ENCODE measurements at regions not wholly inside any gene's neighbourhood (a gene's known extent, or its start where the extent isn't known, plus 50 kb on each side); places are given as distances from the start of the nearest gene placed in this dataset.

DNA sequence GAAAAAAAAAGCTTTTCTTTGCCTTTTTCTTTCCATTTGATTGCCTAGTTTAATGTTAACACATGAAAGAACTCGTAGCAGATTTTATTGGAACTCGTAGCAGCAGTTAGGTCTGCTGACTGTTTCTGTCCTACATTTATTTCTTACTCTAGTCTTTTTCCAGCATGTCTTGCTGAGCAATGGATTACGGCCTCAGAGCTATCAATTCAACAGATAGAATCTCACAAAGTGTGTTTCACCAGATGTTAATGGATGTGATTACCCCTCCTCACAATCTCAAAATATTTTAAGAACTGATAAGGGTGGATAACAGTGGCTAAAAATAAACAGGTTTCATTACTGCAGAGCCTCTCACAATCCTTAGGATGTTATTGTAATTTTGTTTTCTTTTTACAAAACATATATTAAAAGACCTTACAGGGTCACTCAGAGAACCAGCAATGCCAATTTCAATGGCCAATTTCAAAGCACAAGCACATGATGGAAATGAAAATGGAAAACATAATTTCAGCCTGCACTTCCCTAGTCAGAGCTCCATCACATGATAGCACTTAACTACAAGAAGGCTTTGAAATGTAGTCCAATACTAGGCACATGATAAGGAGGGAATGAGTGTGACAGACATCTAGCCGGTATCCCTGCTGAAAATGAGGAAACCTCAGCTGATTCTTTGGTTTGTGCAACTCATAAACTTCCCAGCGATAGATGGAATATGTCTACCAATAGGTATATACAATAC, 838.1 kb upstream of the SEMA6D start:
- no peak overlapping the region for H3K4me3 ChIP-seq (ENCODE audit: insufficient read depth, low read depth, low read length)
- no peaks in the 10 kb centered on the region for H3K27me3 ChIP-seq (ENCODE audit: control insufficient read depth, insufficient read depth, low read length)
- no peak for DNase-seq
- no peaks in the 10 kb centered on the region for H3K36me3 ChIP-seq (replicated peaks; ENCODE audit: control insufficient read depth, insufficient read depth, low read length)

DNA sequence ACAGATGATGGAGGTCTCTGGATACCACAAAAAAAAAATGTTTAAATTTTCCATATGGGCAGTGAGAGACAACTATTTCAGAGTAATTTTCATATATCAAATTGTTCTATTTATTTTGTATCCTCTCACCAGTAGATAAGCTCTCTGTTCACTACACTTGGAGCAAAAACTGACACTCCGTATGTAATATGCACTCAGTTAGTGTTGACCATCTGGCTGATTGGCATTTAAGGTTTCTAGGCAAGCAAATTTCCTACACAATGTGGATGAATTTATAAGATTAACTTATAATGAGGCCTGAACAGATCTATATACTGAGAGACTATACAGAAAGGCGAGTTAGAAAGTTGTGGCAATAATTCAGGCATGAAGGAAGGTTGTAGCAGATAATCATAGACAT, 836.5 kb upstream of the SEMA6D start:
- Histone ChIP-seq H3K4me3 (ENCODE audit: insufficient read depth, low read depth, low read length) (no peak overlapping the region), H3K36me3 (replicated peaks; ENCODE audit: control insufficient read depth, insufficient read depth, low read length) (no peaks in the 10 kb centered on the region), H3K27me3 (ENCODE audit: control insufficient read depth, insufficient read depth, low read length) (no peaks in the 10 kb centered on the region)
- no peak for DNase-seq

- Histone ChIP-seq H3K4me3 (ENCODE audit: insufficient read depth, low read depth, low read length) (no peak overlapping the region), H3K36me3 (replicated peaks; ENCODE audit: control insufficient read depth, insufficient read depth, low read length) (no peaks in the 10 kb centered on the region), H3K27me3 (ENCODE audit: control insufficient read depth, insufficient read depth, low read length) (no peaks in the 10 kb centered on the region)
- no peak for DNase-seq
Observed at GRCh38 chr15:46892621-46893160, 824.6 kb upstream of the SEMA6D start.

DNA sequence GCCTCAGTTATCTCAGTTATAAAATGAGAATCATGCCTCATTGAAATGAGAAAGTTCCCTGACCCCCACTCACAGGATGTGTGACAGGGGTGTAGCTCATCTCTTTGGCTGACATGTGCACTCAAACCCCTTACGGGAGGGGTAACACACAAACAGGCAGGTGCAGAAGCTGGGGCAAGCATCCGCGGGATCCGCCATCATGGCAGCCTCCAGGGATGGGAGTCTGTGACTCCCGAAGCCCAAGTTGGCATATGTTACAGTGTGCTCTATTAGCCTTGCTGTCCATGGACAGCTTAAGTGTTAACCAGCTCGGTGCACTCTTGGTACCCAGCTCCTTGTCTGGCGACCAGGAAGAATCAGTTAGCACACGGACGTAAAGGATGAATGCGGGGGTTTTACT, 822.7 kb upstream of the SEMA6D start:
- no peak for DNase-seq
- H3K36me3 ChIP-seq (replicated peaks; ENCODE audit: control insufficient read depth, insufficient read depth, low read length) = no peaks in the 10 kb centered on the region
- no peaks in the 10 kb centered on the region for H3K27me3 ChIP-seq (ENCODE audit: control insufficient read depth, insufficient read depth, low read length)

GRCh38 chr15:46897266-46897665, 820.0 kb upstream of the SEMA6D start:
- no peaks in the 10 kb centered on the region for H3K27me3 ChIP-seq (ENCODE audit: control insufficient read depth, insufficient read depth, low read length)
- no peak for DNase-seq
- no peaks in the 10 kb centered on the region for H3K36me3 ChIP-seq (replicated peaks; ENCODE audit: control insufficient read depth, insufficient read depth, low read length)
- H3K4me3 ChIP-seq (ENCODE audit: insufficient read depth, low read depth, low read length) = no peak overlapping the region

More for the DNA sequence above, 822.7 kb upstream of the SEMA6D start:
- no peak overlapping the region for H3K4me3 ChIP-seq (ENCODE audit: insufficient read depth, low read depth, low read length)

- H3K27me3 ChIP-seq (ENCODE audit: control insufficient read depth, insufficient read depth, low read length) = no peaks in the 10 kb centered on the region; the same call in 1 of the 2 replicates
- DNase-seq = no peak
Observed at GRCh38 chr15:46901001-46901400, 816.3 kb upstream of the SEMA6D start.

GRCh38 chr15:46917721-46918252, 799.5 kb upstream of the SEMA6D start:
- Histone ChIP-seq H3K4me3 (ENCODE audit: insufficient read depth, low read depth, low read length) (no peak overlapping the region), H3K27me3 (ENCODE audit: control insufficient read depth, insufficient read depth, low read length) (no peaks in the 10 kb centered on the region), H3K36me3 (replicated peaks; ENCODE audit: control insufficient read depth, insufficient read depth, low read length) (no peaks in the 10 kb centered on the region)
- no peak for DNase-seq

More at GRCh38 chr15:46901001-46901400, 816.3 kb upstream of the SEMA6D start:
- H3K4me3 ChIP-seq (ENCODE audit: insufficient read depth, low read depth, low read length) = no peak overlapping the region
- H3K36me3 ChIP-seq (replicated peaks; ENCODE audit: control insufficient read depth, insufficient read depth, low read length) = no peaks in the 10 kb centered on the region

- Histone ChIP-seq H3K4me3 (ENCODE audit: insufficient read depth, low read depth, low read length) (no peak overlapping the region), H3K36me3 (replicated peaks; ENCODE audit: control insufficient read depth, insufficient read depth, low read length) (no peaks in the 10 kb centered on the region), H3K27me3 (ENCODE audit: control insufficient read depth, insufficient read depth, low read length) (no peaks in the 10 kb centered on the region)
- no peak for DNase-seq
Observed at GRCh38 chr15:46918462-46919140, 798.7 kb upstream of the SEMA6D start.

GRCh38 chr15:46921891-46922290, 795.4 kb upstream of the SEMA6D start:
- DNase-seq = no peak
- Histone ChIP-seq H3K27me3 (ENCODE audit: control insufficient read depth, insufficient read depth, low read length) (no peaks in the 10 kb centered on the region), H3K4me3 (ENCODE audit: insufficient read depth, low read depth, low read length) (no peak overlapping the region), H3K36me3 (replicated peaks; ENCODE audit: control insufficient read depth, insufficient read depth, low read length) (no peaks in the 10 kb centered on the region)

DNA sequence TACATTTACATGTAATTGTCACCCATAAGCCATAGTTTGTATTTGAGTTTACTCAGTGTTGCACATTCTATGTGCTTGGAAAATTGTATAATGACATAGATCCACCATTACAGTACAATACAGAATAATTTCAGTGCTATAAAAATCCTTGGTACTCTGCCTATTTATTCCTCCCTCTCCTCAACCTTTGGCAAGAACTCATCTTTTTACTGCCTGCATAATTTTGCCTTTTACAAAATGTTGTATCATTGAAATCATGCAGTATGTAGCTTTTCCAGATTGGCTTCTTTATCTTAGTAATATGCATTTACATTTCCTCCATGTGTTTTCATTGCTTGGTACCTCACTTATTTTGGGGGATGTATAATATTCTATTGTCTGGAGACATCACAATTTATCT, 786.9 kb upstream of the SEMA6D start:
- Histone ChIP-seq H3K4me3 (ENCODE audit: insufficient read depth, low read depth, low read length) (no peak overlapping the region), H3K27me3 (ENCODE audit: control insufficient read depth, insufficient read depth, low read length) (no peaks in the 10 kb centered on the region), H3K36me3 (replicated peaks; ENCODE audit: control insufficient read depth, insufficient read depth, low read length) (no peaks in the 10 kb centered on the region)
- DNase-seq = no peak

DNA sequence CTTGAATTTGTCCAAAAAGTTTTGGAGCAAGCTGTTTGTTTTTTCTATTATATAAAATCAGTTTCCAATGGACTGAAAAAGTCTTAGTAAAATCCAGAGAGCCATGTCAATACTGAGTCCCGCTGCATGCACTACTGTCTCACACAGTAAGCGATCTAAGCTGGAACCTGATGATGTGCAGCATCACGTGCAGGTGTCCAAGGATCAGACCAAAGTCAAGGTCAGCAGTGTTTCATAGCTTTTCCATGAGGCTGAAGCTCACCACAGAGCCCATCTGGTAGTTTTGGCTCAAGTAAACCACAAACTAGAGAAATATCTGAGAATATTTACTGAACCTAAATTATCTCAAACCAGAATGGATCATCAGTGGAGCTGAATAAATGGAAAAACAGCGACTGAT, 784.0 kb upstream of the SEMA6D start:
- Histone ChIP-seq H3K36me3 (replicated peaks; ENCODE audit: control insufficient read depth, insufficient read depth, low read length) (no peaks in the 10 kb centered on the region), H3K27me3 (ENCODE audit: control insufficient read depth, insufficient read depth, low read length) (no peaks in the 10 kb centered on the region), H3K4me3 (ENCODE audit: insufficient read depth, low read depth, low read length) (no peak overlapping the region)
- no peak for DNase-seq

DNA sequence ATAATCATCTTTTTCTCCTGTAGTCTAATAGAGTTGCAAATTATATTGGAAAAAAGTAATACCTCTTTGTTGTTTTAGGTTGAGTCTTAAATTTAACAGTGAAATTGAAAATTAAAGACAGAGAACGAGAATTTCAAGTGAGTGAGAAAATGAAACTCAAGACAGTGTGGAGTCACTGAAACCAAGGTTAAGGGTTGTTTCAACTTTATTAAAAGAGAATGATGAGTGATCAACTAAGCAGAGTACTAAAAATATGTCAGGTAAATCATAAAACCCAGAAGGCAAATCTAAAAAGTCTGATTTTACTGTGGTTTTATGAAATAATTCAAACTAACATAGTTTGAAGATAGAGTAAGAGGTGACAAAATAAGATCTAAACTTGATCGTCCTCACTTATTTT, 782.5 kb upstream of the SEMA6D start:
- Histone ChIP-seq H3K36me3 (replicated peaks; ENCODE audit: control insufficient read depth, insufficient read depth, low read length) (no peaks in the 10 kb centered on the region), H3K4me3 (ENCODE audit: insufficient read depth, low read depth, low read length) (no peak overlapping the region), H3K27me3 (ENCODE audit: control insufficient read depth, insufficient read depth, low read length) (no peaks in the 10 kb centered on the region)
- no peak for DNase-seq

- Histone ChIP-seq H3K4me3 (ENCODE audit: insufficient read depth, low read depth, low read length) (no peak overlapping the region), H3K36me3 (replicated peaks; ENCODE audit: control insufficient read depth, insufficient read depth, low read length) (no peaks in the 10 kb centered on the region), H3K27me3 (ENCODE audit: control insufficient read depth, insufficient read depth, low read length) (no peaks in the 10 kb centered on the region)
- no peak for DNase-seq
Observed at GRCh38 chr15:46938169-46938568, 779.1 kb upstream of the SEMA6D start.

DNA sequence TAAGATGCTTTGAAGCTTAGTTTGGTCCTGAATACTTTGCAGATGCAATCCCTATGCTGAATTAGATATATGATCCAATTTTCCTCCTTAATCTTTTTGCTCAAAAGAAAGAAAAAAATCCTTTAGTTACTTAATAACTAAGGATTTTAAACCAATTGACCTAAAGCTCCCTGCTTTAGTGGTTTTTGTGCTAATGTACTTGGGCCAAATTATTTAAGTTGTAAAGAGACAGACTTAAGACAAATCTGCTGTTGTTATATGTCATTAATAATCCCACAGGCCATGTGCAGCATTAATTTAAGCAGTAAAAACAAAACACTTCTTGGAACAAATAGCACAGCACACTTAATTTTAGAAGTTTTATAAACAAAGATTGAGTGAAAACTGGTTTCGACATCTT, 776.1 kb upstream of the SEMA6D start:
- H3K36me3 ChIP-seq (replicated peaks; ENCODE audit: control insufficient read depth, insufficient read depth, low read length) = no peaks in the 10 kb centered on the region
- no peak for DNase-seq
- no peaks in the 10 kb centered on the region for H3K27me3 ChIP-seq (ENCODE audit: control insufficient read depth, insufficient read depth, low read length)
- no peak overlapping the region for H3K4me3 ChIP-seq (ENCODE audit: insufficient read depth, low read depth, low read length)

DNA sequence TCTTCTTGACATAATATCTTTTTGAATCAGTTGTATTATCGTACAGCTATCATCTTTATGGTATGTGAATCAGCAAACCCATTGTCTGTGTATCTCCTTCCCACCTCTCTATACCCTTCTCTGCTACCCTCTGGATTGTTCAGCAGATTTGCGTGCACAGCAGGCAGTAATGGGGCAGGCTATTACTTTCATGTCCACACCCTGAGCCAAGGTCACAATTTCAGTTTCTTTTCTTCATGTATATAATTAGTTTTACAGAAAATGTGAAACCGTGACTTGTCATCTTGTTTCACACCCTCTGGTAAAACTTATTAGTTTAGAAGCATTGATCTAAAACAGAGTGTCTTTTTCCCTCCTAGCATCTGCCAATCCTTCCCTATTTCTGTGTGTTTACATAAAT, 770.4 kb upstream of the SEMA6D start:
- no peaks in the 10 kb centered on the region for H3K36me3 ChIP-seq (replicated peaks; ENCODE audit: control insufficient read depth, insufficient read depth, low read length)
- H3K4me3 ChIP-seq (ENCODE audit: insufficient read depth, low read depth, low read length) = no peak overlapping the region
- DNase-seq = no peak
- no peaks in the 10 kb centered on the region for H3K27me3 ChIP-seq (ENCODE audit: control insufficient read depth, insufficient read depth, low read length)

All from H7 (cell line).